LoVo (cell line): ENCODE measurements at regions not wholly inside any gene's neighbourhood (a gene's known extent, or its start where the extent isn't known, plus 50 kb on each side); places are given as distances from the start of the nearest gene placed in this dataset.
"Not testable (repeated sequence)": the region's sequence is repeated elsewhere in the genome, so short reads cannot be mapped to it uniquely, and the experiment has no call there.

Experiments
- DNase-seq: peaks from one replicate; pipeline ENCODE4 v3.0.0-alpha.2; 2016; ENCODE audit warnings: low spot score

DNA sequence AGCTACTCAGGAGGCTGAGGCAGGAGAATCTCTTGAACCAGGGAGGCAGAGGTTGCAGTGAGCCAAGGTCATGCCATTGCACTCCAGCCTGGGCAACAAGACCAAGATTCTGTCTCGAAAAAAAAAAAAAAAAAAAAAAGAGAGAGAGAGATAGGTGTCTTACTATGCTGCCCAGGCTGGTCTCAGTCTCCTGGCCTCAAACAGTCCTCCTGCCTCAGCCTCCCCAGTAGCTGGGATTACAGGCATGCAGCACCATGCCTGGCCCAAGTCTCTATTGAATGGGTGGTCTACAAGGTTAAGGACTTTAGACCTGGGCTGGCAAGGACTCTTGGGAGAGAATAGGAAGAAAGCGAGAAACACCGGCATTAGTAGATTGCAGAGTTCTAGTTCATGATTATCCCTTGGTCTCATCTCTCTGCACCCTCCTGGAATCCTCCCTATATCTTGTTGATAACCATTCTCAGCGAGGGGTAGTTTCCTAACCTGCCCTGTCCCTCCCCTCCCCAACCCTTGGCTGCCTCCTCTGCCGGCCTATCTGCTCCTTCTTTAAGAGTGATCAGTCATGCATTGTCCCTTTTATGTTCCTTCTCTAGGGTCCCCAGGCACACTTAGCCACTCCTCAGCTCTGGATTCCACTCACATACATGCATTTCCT, 128.1 kb upstream of the MAP1LC3B2 start:
- no peak for DNase-seq

DNA sequence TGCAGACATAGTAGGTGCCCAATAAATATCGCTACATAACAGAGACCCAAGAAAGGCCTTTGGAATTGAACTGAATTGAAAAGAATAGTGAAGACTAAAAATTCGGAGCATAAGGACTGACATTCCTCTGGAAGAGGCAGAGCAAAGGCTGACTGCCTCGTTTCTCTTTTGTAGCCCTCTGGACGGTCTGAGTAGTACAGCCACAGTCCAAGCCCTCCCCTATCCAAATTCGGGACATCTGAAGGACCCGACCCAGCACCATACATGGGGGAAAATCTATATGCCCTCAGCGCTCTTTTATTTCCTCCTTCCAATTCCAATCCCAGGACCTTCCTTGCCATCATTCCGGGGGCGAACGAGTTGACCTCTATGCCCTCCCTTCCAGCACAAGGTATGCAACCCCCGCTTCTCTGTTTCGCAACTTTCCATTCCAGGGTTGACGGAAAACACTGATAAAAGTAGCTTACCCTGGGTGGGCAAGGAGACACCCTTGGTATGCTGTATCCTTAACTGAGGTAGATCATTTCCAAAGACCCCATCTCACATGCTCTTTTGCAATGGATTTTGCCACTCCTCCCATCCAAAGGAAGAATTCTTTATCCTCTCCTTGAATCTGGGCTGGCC, 127.4 kb upstream of the MAP1LC3B2 start:
- DNase-seq, result no peak

DNA sequence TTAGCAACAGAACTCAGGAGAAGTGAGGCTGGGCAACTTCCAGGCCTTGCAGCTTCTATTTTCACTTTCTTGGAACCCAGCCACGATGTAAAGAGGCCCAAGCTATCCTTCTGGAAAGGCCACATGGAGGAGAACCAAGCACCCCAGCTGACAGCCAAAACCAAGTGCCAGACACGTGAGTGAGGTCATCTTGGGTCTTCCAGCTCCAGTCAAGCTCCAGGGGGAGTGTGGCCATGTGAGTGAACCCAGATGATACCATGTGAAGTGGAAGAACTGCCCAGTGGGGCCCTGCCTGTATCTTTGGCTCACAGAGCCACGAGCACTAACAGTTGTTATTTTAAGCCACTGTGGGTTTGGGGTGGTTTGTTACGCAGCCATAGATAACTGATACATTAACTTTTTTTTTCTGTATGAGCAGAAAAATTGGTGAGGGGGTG, 126.8 kb upstream of the MAP1LC3B2 start:
- no peak for DNase-seq

DNA sequence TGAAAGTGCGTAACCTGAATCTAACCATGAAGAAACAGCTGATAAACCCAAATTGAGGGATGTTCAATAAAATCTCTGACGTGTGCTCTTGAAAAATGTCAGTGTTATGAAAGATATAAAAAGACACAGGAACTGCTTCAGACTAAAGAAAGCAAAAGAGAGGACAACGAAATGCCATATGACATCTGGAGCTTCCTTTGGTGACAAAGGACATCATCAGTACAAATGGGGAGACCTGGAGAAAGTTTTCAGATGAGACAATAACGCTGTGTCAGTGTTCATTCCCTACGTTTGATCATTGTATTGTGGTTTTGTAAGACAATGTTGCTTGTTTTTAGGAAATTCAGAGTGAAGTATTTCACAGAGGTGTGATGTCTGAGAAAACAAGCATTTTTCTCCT, 125.9 kb upstream of the MAP1LC3B2 start:
- DNase-seq, result no peak

DNA sequence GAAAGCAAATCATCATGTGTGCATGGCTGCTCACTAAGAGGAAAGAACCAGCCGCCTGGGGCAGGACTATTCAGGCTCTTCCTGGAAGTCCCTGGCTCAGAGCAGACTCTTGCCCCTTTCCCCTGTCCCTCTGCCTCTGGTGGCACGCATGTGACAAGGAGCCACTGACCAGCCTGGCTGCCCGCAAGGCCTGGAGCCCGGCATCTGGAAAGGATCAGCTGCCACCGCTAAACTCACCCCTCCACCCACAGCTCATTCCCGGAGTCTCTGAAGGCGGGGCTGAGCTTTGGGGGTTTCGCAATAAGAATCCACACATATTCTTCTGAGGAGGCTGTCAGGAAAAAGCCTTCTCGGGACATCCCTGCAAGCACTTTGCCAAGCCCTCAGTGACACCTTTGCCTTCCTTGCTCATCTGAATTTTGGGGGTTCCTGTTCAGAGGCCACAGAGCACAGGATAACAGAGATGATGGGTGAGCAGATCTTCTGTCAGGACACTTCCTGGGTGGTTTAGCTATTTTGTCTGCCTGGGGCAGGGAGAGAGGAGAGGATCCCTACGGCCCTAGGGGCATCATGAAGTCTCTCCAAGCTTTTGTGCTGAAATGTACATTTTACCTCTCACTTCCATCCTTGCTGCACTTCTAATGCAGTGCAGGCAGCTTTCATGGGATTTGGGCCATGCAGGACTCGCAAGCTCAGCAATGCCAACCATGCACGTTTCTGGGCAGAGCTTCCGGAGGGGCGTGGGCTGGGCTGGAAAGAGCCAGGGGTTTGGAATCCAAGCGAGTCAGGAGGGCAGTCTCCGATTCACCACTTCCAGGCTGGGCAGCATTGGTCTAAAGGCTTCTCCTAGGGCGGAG, 124.8 kb upstream of the MAP1LC3B2 start:
- DNase-seq, result peak; percentile 71

GRCh38 chr12:116435984-116436383, 123.2 kb upstream of the MAP1LC3B2 start:
- DNase-seq, result no peak

DNA sequence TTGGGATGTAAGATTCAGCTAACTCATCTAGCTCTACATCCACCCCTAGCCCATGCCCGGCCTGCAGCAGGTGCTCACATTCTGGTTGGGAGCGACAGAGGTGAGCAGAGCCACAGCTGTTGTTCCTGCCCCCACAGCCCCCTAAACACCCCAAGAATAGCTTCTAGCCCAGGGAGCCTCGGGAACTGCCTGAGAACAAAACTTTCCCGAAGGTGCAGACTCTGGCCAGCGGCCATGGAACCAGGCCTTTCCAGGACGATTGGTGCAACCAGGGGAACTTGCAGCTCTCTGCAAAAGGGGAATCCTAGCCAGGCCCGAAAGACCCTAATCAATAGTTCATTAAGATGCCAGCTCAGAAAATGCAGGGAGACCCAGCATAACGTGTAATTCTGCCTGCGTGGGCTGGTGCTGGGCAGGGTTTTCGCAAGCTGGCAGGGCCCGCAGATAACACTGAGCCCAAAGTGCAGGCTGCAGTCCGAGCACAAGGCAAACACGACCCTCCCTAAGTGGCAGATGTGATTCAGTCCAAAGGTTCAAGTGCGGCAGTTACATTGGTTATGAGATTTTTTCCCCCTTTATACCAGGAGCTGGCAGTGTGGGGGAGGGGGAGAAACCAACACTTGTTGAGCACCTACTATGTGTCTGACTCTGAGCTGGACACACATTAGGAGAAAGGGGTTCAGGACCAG, 122.5 kb upstream of the MAP1LC3B2 start:
- DNase-seq, result no peak

DNA sequence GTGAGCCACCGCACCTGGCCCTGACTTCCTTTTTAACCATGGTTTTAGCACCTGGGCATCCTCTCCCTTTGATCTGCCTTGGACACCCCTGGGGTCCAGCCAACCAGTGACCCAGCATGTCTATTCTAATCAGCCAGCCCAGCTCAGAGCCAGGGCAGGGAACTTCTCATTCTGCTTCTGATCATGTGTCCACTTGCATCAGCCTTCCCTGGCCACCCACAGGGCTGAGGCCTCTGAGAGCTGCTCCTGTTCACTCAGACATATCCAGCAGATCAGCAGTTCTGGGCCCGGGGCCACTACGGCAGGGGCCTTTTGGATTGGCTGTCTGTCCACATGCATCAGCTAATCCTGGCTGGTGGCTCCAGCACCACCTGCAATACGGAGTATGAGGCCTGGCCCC, 117.9 kb upstream of the MAP1LC3B2 start:
- no peak for DNase-seq

- no peak for DNase-seq
Observed at GRCh38 chr12:116442304-116442703, 116.9 kb upstream of the MAP1LC3B2 start.

- DNase-seq, result no peak
Observed at GRCh38 chr12:116442946-116443345, 116.2 kb upstream of the MAP1LC3B2 start.

- no peak for DNase-seq
Observed at GRCh38 chr12:116443821-116444589, 115.2 kb upstream of the MAP1LC3B2 start.

- DNase-seq, result no peak
Observed at GRCh38 chr12:116444590-116444943, 114.6 kb upstream of the MAP1LC3B2 start.

- no peak for DNase-seq
Observed at GRCh38 chr12:116448165-116448739, 110.9 kb upstream of the MAP1LC3B2 start.

DNA sequence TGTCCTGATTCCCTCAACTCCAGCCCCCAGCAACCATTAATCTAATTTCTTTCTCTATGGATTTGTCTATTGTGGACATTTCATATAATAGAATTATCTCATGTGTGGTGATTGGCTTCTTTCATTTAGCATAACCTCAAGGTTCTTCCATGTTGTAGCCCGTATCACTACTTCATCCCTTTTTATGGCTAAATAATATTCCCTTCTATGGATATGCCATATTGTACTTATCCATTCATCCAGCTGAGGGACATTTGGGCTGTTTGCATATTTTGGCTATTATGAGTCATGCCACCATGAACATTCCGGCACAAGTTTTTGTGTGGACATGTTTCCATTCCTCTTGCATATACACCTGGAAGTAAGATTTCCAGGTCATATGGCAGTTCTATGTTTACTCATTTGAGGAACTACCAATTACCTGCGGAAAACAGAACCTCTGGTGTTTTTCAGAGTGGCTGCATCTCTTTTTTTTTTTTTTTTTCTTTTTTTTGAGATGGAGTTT, 108.7 kb upstream of the MAP1LC3B2 start:
- DNase-seq, result no peak

DNA sequence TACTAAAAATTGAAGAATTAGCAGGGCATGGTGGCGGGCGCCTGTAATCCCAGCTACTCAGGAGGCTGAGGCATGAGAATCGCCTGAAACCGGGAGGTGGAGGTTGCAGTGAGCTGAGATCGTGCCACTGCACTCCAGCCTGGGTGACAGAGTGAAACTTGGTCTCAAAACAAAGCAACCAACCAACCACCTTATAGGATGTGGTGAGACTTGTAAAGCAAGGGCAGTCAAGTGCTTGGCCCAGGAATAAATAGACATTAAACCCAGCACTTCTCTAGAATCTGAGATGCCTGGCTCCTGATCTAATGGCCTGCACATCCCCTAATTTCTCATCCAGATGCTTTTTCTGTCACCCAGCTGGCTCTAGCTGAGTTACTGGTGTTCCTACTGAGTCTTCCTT, 106.2 kb upstream of the MAP1LC3B2 start:
- DNase-seq, result not testable (repeated sequence)

GRCh38 chr12:116453631-116454030, 105.5 kb upstream of the MAP1LC3B2 start:
- DNase-seq, result no peak

DNA sequence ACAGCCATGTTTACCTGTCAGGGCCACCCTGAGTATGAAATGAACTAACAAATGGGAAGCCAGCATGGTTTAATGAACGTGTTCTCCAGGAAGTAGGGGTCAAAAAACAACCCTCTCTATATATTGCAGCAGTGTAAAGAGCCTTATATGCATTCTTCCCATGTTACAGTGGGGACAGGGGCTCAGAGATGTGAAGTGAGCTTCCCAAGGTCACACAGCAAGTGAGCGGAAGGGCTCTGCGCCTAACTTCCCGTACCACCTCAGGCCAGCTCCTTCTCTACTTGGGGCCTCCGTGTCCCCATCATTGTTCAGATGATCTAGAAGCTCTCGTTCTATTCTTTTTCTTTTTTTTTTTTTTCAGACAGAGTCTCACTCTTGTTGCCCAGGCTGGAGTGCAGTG, 105.1 kb upstream of the MAP1LC3B2 start:
- DNase-seq, result no peak

DNA sequence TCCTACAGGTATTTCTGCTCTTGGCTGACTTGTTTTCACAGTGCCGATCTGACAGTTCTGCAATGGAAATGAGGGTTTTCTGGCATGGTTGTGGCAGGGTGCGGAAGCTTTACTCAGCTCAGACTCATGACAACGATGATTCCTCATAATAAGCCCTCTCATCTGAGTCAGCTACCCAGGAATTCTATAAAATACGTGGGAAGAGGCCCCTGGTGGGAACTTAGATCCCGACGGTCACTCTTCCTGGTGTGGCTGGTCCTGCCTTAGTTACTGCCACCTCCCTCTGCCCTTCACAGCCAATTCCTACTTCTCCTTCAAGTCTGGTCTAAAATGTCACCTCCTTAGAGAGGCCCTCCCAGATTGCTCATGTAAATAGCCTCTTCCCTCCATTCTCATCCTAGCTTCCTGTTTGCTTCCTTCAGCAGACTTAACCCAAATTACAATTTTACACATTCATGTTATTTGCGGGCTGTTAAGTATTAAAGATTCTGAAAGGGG, 104.2 kb upstream of the MAP1LC3B2 start:
- DNase-seq, result peak; percentile 86

- peak; percentile 40 for DNase-seq
Observed at GRCh38 chr12:116455540-116456329, 103.4 kb upstream of the MAP1LC3B2 start.
